ENCODE measurements at regions not wholly inside any gene's neighbourhood (a gene's known extent, or its start where the extent isn't known, plus 50 kb on each side); places are given as distances from the start of the nearest gene placed in this dataset.
"Not testable (repeated sequence)": the region's sequence is repeated elsewhere in the genome, so short reads cannot be mapped to it uniquely, and the experiment has no call there.

DNA sequence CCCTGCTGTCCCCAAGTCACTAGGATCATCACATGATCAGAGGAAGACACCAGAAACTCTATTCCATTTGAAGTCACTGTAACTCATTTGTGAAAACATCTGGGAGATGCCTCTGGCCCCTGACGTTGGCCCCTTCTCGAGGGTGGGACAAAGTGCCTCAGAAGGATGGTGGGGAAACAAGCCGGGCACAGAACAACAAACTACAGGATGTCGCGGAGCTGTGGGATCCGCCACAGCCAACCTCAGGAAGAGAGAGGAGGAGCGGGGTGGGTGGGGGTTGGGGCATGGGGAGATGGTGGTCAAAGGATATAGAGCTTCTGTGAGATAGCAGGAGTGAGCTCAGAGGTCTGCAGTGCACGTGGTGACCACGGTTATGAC lies 265.6 kb upstream of the TCERG1L start:
- DNase-seq (ENCODE audit: insufficient read length, low spot score): no peak
- FAIRE-seq: no peak

DNA sequence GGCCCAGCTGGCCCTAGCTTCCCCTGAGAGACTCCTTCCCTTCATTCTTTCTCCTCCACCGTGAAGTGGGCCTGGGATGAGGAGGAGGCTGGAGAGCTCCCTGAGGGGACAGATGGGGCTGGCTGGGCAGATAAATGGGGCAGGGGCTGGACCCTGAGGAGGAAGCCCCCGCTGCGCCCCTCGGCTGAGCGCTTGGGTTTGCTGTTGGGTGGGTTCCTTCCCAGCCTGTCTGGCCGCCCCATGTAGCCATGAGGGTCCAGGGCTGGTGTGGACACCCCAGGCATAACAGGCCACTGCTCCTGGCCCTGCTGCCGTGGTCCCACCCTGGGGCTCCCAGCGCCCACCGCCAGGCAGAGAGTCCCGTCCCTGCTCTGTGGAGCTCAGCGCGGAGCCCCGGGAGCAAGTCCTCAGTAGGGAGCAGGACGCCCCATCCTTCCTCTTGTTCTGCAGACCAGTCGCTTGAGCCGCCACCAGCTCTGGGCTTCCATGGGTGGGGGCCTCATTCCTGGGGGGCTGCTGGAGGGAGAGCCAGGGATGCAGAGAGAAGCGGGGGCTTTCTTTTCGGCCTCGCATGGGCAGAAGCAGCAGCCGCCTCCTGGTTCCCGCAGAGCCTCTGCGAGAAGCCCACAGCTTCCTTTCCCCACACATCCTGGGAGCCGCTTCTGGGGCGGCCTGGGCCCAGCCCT lies 266.4 kb upstream of the TCERG1L start:
- FAIRE-seq (no peak), DNase-seq (ENCODE audit: insufficient read length, low spot score) (no peak)

DNA sequence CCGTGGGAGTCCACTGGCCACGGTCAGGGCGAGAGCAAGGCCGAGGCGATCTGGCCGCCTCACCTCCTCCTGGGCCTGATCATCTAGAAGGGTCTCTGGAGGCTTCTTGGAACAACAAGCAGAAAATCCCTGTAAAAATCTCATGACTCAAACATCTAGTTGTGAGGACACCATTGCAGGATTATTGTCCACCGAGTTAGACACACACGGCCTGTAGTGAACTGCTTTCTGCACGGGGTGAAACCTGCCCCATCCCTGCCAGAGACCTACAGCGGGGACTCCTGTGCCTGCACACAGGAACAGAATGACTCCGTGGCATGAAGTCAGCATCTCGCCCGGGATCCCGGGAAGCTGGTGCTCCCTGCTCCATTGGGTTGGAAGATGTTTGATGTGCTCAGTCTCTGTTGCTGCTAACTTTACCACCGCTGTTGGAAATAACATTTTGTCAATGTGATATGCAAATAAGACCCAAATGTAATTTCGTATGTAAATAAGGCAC lies 267.0 kb upstream of the TCERG1L start:
- DNase-seq (ENCODE audit: insufficient read length, low spot score) (no peak), FAIRE-seq (no peak)

DNA sequence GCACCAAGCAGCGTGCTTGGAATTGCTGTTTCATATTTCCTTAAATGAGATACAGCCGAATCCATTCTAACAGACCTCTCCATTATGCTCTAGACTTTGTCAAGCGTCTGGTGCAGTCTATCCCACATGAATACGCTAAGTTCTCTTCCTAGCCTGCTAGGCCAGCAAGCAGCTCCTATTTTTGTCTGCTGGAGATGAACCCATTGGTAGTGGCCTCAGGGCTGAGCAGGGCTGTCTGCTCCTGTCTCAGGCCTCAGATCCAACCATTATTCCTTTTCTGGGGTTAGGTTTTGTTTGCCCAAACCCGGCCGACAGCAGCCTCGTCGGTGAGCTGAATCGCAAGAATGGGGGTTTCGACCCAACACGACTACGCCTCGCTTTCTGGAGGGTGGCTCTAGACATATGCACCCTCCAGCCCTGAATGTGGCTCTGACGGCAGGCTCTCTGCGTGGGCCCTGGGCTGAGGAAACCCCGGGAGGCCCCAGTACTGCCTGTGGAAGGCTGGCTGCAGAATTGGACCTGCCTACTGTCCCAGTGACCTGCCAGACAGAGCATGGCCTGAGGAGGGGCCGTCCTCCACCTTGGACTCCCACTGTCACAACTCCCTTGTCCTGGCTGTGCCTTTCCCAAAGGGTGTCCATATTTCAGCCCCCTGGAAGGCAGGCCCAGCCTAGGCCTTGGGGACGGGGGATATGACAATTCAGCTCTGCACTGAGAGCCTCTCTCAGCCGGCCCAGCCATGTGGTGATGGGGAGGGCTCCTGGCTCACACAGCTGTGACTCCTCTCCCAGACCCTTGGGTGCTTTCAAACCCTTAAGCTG lies 267.9 kb upstream of the TCERG1L start:
- DNase-seq (ENCODE audit: insufficient read length, low spot score) (no peak), FAIRE-seq (no peak)

DNA sequence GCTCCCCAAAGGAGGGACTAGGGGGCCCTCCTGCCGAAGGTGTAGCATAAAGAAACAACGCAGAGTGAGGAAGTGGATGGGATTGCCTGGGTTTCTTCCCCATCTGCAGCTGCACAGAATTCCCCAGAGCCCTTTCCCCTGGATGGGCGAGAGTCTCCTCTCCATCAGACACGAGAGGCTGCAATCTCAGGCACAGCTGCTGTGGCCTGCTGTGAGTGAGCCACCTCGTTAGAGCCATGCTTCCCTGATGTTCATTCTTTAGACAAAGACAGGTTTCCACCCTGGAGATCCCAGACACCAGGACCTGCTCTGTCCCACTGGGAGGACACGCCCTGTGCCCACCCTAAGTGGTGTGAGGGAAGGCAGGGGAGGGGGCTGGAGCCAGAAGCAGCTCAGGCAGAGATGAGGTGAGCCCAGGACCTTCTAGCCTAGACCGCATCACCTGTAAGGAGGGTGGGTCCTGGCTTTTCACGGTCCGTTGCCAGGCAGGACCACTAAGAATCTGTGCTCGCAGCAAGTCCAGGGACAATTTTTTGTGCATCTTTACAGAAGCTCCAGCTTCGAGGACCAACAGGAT lies 268.6 kb upstream of the TCERG1L start:
- FAIRE-seq: no peak
- no peak for DNase-seq (ENCODE audit: insufficient read length, low spot score)

DNA sequence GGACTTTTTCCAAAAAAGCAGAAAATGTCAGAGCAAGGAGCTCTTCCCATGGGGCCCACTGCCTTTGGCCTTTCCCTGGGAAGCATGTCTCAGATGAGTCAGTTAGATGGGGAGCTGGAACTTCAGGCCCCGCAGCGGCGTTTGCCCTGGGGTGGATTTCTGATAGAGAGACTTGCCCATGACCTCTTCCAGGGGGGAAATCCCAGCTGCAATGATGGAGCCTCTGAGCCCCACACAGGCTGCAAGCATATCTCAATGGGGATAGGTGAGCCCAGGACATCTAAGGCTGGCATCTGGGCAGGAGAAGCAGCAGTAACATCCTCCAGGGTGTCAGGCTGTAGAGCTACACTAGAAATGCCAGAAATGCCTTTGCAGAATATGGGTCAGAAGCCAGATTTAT lies 269.2 kb upstream of the TCERG1L start:
- no peak for FAIRE-seq
- DNase-seq (ENCODE audit: insufficient read length, low spot score): no peak

DNA sequence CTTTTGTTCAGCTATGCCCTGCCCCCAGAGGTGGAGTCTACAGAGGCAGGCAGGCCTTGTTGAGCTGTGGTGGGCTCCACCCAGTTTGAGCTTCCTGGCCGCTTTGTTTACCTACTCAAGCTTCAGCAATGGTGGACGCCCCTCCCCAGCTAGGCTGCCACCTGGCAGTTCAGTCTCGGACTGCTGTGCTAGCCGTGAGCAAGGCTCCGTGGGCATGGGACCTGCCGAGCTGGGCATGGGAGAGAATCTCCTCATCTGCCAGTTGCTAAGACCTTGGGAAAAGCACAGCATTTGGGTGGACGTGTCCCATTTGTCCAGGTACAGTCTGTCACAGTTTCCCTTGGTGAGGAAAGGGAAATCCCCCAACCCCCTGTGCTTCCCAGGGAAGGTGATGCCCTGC lies 270.0 kb upstream of the TCERG1L start:
- not testable (repeated sequence) for DNase-seq (ENCODE audit: insufficient read length, low spot score); FAIRE-seq

DNA sequence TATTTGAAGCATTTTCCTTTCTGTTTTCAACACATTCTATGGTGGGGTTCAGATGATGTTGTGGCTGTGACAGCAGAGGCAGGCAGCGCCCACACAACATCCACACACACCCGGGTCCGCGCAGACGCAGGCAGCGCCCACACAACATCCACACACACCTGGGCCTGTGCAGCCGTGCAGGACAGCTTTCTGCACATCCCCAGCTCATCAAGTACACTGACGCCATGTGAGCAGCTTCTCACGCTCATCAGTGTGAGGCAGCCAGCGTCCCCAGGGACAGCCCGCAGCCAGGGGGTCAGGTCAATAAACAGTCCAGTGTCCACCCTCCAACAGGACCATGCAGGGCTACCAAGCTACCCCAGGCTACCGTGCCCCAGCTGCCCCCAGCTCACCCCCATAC lies 272.8 kb upstream of the TCERG1L start:
- FAIRE-seq (no peak), DNase-seq (ENCODE audit: insufficient read length, low spot score) (no peak)

DNA sequence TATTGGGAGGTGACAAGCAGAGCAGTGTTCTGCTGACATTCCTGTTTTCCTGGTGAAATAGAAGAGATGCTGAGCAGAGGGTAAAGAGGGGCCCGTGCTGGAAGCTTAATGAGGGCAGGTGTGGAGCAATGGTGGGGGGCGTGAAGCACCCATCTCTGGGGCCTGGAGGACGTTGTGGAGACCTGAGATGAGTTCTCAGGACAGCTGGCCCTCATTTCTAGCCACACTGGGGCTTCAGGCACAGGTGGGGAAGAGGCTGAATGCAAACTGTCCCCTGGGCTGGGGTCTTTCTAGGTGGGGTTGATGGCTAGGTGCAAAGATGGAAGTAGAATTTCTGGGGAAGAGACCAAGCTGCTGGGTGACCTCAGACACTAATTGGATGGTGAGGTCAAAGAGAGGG lies 274.2 kb upstream of the TCERG1L start:
- FAIRE-seq: no peak
- no peak for DNase-seq (ENCODE audit: insufficient read length, low spot score)

DNA sequence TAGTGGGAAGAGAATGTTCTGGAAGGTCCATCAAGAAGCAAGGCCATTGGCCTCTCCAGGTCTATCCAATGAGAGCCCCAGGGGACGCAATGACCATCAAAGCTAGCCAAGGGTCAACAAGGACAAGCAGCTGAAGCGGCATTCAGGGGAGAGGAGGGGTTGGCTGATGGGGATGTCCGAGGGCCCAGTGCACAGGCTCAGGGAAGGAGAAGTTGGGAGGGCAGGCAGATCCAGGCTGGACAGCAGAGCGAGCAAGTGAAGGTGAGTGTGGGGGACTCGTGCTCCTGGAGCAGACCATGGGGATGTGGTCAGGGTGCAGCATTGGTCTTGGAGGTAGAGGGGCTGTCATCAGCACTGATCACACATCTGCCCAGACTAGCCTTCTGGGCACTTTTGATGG lies 275.4 kb upstream of the TCERG1L start:
- DNase-seq (ENCODE audit: insufficient read length, low spot score) (no peak), FAIRE-seq (no peak)

DNA sequence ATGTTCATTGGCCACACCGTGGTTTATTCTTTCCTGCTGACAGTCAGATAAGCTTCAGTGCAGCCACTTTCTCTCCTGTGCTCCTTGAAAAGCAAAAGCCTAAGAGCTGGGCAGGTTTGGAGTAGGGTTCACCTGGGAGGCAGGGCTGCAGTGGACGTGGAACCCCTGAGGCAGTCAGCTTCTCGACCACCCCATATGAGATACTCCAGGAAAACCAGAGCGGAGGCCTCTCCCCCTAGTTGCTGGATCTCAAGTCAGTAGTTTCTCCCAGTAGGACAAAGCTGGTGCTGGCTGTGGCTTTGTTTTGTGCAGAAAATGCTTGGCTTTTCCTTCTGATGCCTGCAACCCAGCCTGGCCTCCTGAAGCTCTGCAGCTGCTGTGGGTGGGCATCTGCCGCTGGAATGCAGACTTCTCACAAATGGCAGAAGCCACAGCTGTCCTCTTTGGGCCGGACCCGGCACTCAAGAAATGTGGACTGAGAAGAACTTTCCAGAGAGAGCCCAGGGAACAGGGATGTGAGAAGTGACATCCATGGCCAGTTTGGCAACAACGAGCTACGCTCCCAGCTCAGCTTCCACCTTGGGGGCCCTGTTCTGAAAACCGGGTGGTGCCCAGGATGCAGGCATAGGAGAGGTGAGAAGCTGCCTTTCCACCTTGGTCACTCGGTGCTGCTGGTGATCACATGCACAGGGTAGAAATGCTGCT lies 276.6 kb upstream of the TCERG1L start:
- FAIRE-seq (no peak), DNase-seq (ENCODE audit: insufficient read length, low spot score) (no peak)

DNA sequence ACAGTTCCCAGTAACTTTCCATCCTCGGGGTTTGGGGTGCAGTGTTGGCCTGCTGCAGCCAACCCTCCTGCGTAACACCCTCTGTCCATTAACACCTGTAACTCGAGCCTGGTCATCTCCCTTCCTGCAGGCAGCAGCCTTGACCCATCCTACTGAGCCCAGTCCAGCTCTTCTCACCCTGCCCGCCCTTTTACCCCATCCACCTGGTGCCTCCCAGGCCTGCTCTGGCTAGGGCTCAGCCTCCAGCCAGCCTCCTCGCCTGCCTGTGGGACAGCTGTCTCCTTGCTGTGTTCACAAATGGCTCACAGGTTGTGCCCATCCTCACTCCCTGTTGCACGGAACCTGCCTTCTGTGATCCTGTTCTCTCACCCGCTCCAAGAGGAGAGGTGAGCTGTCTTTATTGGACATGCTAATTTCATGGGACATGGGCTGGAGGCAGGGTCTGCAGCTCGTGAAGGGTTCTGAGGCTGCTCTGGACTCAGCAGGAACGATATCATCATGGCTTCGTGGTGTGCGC lies 277.2 kb upstream of the TCERG1L start:
- no peak for FAIRE-seq

DNA sequence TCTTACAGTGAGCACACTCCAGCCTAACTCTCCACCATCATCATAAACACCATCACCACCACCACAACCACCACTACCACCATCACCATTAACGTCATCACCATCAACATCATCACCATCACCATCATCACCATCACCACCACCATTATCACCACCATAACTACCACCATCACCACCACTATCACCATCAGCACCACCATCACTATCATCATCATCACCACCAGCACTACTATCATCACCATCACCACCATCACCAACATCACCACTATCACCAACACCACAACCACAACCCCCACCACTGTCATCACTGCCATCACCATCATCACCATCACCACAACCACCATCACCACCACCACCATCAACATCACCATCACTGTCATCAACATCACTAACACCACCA lies 279.0 kb upstream of the TCERG1L start:
- FAIRE-seq (no peak), DNase-seq (ENCODE audit: insufficient read length, low spot score) (no peak)

More for the DNA sequence above, 277.2 kb upstream of the TCERG1L start:
- no peak for DNase-seq (ENCODE audit: insufficient read length, low spot score)

DNA sequence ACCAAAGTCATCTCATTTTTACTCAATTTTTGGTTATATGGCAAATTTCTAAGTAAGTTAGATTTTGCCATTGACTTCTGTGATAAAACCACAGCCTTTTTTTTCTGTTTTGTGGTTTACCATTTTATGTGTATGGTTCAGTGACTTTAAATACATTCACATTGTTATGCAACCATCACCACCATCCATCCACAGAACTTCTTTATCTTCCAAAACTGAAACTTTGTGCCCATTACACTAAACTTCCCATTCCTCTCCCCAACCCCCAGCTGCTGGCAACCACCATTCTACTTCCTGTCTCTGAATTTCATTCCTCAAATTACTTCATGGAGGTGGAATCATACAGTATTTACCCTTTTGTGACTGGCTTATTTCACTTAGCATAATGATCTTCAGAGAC lies 280.4 kb upstream of the TCERG1L start:
- DNase-seq (ENCODE audit: insufficient read length, low spot score) (no peak), FAIRE-seq (no peak)

DNA sequence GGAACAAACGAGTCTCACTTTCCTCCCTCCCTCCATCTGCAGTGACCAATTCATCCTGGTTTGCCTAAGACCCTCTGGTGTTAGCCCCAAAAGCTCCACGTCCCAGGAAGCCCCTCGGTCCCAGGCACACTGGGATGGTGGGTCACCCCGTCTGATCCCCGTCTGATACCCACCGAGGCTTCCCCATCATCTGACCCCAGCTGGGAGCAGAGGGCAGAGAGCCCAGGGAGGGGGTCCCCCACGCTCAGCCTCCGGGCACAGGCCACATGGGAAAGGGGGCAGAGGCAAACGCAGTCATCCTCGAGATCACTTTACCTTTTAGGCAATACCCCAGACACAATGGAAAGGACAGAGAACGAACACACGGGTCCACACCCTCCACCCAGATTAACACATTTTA lies 291.6 kb upstream of the PPP2R2D start:
- FAIRE-seq: no peak
- no peak for DNase-seq (ENCODE audit: insufficient read length, low spot score)

DNA sequence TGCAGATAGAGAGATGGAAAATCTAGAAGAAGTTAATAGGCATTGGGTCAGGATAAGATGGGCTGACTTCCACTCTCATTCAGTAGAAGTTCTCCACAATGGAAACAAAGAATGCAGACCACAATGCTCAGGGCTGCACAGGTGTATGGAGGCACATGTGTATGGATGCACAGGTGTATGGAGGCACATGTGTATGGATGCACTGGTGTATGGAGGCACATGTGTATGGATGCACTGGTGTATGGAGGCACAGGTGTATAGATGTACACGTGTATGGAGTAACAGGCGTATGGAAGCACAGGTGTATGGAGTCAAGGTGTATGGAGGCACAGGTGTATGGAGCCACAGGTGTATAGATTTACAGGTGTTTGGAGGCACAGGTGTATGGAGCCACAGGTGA lies 285.7 kb upstream of the PPP2R2D start:
- DNase-seq (ENCODE audit: insufficient read length, low spot score) (no peak), FAIRE-seq (no peak)

DNA sequence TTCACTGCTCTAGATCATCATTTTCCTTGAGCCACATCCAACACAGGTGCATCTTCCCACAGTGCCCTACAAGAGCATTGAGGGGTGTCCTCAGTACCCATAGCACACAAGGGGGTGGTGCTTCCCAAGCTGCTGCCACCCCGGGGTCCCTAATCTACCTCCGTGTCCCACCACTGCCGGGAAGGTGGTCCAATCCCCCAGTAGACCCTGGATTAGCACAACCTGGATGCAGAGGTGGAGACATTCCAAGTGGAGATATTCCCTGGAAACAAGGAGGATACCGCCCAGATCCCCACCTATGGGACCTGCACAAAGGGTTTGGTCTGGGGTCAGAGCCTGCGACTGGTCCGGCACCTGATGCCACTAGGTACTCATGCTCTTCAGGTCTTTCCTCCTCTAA lies 284.8 kb upstream of the PPP2R2D start:
- FAIRE-seq (no peak), DNase-seq (ENCODE audit: insufficient read length, low spot score) (no peak)

DNA sequence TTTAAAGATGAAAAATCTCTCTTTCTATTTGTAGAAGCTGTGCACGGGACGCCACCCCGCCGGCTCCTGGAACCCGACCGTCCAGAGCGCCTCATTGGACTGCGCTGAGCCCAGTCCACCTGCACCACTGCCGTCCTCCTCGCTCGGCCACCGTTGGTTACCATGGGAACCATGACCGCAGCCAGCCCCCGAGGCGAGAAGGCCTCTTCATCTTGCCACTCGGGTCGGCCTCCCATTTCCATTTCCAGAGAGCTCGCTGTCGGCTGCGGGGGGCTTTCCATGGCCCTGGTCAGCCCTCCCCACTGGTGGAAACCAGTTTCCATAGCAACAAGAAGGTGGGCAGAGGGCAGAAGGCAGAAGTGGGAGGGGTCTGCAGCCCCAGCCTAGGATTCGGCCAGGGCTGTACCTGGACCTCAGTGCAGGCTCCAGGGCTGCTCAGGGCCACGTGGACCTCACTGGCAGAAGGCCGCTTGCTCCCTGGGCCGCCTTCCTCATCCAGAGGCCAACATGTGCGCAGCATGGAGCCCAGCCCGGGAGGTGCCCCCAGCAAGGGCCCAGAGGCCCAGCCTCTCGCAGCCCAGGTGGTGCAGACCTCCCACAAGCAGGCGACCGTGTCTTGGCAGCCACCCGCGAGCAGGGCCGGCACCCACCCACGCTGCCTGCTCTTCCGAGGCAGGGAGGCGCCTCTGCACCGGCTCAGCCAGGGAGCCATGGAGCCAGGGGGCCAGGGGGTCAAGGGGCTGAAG lies 283.5 kb upstream of the PPP2R2D start:
- DNase-seq (ENCODE audit: insufficient read length, low spot score) (no peak), FAIRE-seq (no peak)

DNA sequence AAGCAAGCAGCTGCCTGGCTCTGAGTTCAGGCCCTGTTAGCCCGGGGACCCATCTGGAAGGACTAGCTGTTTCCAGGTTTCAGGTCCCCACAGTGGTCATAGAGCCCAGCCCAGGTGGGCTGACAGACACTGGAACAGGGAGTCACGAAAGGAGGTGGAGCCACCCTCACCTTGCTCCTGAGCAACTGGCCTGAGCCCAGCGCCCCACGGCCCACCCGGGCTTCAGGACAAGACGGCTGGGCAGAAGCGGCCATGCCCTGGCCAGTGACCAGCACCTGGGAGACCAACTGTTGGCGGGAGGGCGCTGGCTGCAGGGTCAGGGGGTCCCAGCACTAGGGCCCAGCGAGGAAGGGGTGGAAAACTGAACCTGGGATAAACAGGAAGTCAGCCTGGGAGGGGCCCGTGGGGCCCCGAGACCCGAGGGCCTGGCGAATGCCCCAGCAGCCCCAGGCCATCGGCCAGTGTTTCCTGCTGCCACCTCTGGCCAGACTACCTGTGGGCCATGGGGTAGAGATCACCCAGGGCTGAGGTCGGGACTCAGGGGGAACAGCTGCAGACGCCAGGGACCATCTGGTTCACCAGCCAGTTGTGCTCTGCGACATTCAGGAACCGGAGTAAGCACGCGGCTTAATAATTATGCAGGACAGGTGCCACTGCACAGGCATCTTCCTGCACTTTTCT lies 282.1 kb upstream of the PPP2R2D start:
- DNase-seq (ENCODE audit: insufficient read length, low spot score): no peak
- FAIRE-seq: no peak

DNA sequence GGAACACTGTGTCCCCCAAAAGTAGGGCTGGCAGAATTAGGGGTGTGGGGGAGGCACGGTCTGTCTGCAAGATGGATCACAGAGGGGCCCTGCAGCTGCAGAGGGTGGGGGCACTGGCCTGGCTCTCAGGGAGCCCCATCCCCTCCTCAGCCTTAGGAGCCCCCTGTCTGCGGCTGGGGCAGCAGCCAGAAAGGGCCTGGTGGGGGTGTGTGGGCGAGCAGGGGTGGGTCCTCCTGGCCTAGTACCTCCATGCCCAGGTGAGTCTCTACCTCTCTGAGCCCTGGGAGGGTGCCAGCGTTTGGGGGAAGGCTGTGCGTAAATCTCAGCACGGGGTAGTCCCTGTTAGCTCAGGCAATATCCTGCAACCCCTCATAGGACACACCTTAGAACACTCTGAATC lies 280.5 kb upstream of the PPP2R2D start:
- FAIRE-seq (no peak), DNase-seq (ENCODE audit: insufficient read length, low spot score) (no peak)
